ENCODE measurements at regions not wholly inside any gene's neighbourhood (a gene's known extent, or its start where the extent isn't known, plus 50 kb on each side); places are given as distances from the start of the nearest gene placed in this dataset.

GRCh38 chr15:96247621-96248305, 82.7 kb upstream of the NR2F2 start:
- no peak for DNase-seq (ENCODE audit: low read depth)
- H3K4me3 ChIP-seq (ENCODE audit: control insufficient read depth, low read depth, low read length), result no peak overlapping the region
- no peak for TF ChIP-seq CTCF (IDR thresholded peaks at IDR 0.05; ENCODE audit: control insufficient read depth, insufficient read depth, low read depth, low read length, missing control alignments)

- H3K4me3 ChIP-seq (ENCODE audit: control insufficient read depth, low read depth, low read length), result no peak overlapping the region
- TF ChIP-seq CTCF (IDR thresholded peaks at IDR 0.05; ENCODE audit: control insufficient read depth, insufficient read depth, low read depth, low read length, missing control alignments), result no peak
- DNase-seq (ENCODE audit: low read depth), result no peak
Observed at GRCh38 chr15:96252148-96252547, 78.4 kb upstream of the NR2F2 start.

- TF ChIP-seq CTCF (IDR thresholded peaks at IDR 0.05; ENCODE audit: control insufficient read depth, insufficient read depth, low read depth, low read length, missing control alignments), result no peak
- no peak for DNase-seq (ENCODE audit: low read depth)
- H3K4me3 ChIP-seq (ENCODE audit: control insufficient read depth, low read depth, low read length), result no peak overlapping the region
Observed at GRCh38 chr15:96253006-96253747, 77.3 kb upstream of the NR2F2 start.

- TF ChIP-seq CTCF (IDR thresholded peaks at IDR 0.05; ENCODE audit: control insufficient read depth, insufficient read depth, low read depth, low read length, missing control alignments), result no peak
- DNase-seq (ENCODE audit: low read depth), result no peak
- no peak overlapping the region for H3K4me3 ChIP-seq (ENCODE audit: control insufficient read depth, low read depth, low read length)
Observed at GRCh38 chr15:96254173-96254572, 76.3 kb upstream of the NR2F2 start.

GRCh38 chr15:96255599-96255998, 74.9 kb upstream of the NR2F2 start:
- no peak for TF ChIP-seq CTCF (IDR thresholded peaks at IDR 0.05; ENCODE audit: control insufficient read depth, insufficient read depth, low read depth, low read length, missing control alignments)
- no peak overlapping the region for H3K4me3 ChIP-seq (ENCODE audit: control insufficient read depth, low read depth, low read length)
- DNase-seq (ENCODE audit: low read depth), result no peak

- DNase-seq (ENCODE audit: low read depth), result no peak
- no peak for TF ChIP-seq CTCF (IDR thresholded peaks at IDR 0.05; ENCODE audit: control insufficient read depth, insufficient read depth, low read depth, low read length, missing control alignments)
- H3K4me3 ChIP-seq (ENCODE audit: control insufficient read depth, low read depth, low read length), result no peak overlapping the region
Observed at GRCh38 chr15:96261575-96262034, 68.9 kb upstream of the NR2F2 start.

All from AG09309 (cell line).